ENCODE measurements at regions not wholly inside any gene's neighbourhood (a gene's known extent, or its start where the extent isn't known, plus 50 kb on each side); places are given as distances from the start of the nearest gene placed in this dataset.

- Mint-ChIP-seq H3K36me3 (ENCODE audit: unreplicated experiment) (no peaks in the 10 kb centered on the region), H3K4me3 (ENCODE audit: unreplicated experiment) (no peak overlapping the region), H3K9me3 (ENCODE audit: unreplicated experiment) (no peaks in the 10 kb centered on the region), H3K4me1 (ENCODE audit: low read depth, unreplicated experiment) (no peaks in the 10 kb centered on the region), H3K27ac (ENCODE audit: unreplicated experiment) (no peak overlapping the region), H3K27me3 (ENCODE audit: unreplicated experiment) (no peaks in the 10 kb centered on the region)
- DNase-seq: no peak
- TF ChIP-seq, protein P1, sequence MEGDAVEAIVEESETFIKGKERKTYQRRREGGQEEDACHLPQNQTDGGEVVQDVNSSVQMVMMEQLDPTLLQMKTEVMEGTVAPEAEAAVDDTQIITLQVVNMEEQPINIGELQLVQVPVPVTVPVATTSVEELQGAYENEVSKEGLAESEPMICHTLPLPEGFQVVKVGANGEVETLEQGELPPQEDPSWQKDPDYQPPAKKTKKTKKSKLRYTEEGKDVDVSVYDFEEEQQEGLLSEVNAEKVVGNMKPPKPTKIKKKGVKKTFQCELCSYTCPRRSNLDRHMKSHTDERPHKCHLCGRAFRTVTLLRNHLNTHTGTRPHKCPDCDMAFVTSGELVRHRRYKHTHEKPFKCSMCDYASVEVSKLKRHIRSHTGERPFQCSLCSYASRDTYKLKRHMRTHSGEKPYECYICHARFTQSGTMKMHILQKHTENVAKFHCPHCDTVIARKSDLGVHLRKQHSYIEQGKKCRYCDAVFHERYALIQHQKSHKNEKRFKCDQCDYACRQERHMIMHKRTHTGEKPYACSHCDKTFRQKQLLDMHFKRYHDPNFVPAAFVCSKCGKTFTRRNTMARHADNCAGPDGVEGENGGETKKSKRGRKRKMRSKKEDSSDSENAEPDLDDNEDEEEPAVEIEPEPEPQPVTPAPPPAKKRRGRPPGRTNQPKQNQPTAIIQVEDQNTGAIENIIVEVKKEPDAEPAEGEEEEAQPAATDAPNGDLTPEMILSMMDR (IDR thresholded peaks at IDR 0.05; ENCODE audit: partially characterized antibody, unreplicated experiment): no peak
Observed at GRCh38 chr1:216841165-216841564, 117.9 kb upstream of the ESRRG start.

- Mint-ChIP-seq H3K27ac (ENCODE audit: unreplicated experiment) (no peak overlapping the region), H3K27me3 (ENCODE audit: unreplicated experiment) (no peaks in the 10 kb centered on the region), H3K36me3 (ENCODE audit: unreplicated experiment) (peaks cover 3% of the 10 kb centered on the region), H3K4me1 (ENCODE audit: low read depth, unreplicated experiment) (no peaks in the 10 kb centered on the region), H3K4me3 (ENCODE audit: unreplicated experiment) (no peak overlapping the region), H3K9me3 (ENCODE audit: unreplicated experiment) (no peaks in the 10 kb centered on the region)
- TF ChIP-seq, protein P1 (IDR thresholded peaks at IDR 0.05; ENCODE audit: partially characterized antibody, unreplicated experiment): no peak
- DNase-seq: no peak
Observed at GRCh38 chr1:216836316-216836715, 113.1 kb upstream of the ESRRG start.

DNA sequence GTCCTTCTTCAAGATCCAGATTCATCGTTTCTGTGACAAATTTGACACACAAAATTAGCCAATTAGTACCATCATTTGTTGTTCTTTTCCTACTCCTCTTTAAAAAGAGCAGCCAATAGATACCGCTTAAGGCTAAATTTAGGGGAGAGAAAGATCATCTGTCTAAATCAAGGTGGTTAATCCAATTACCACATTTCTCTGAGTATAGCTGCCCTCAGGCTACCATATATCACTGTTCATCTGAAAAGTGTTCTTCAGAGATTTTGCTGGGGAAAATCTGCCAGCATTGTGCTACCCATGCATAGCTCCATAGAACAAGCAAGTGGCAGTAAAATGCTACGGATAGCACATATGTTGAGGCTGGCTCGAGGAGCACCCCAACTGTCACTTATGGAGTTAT, 110.3 kb upstream of the ESRRG start:
- no peak overlapping the region for H3K4me3 Mint-ChIP-seq (ENCODE audit: unreplicated experiment)

GRCh38 chr1:216832192-216832591, 109.0 kb upstream of the ESRRG start:
- Mint-ChIP-seq H3K9me3 (ENCODE audit: unreplicated experiment) (peaks cover 2% of the 10 kb centered on the region), H3K4me3 (ENCODE audit: unreplicated experiment) (no peak overlapping the region), H3K27ac (ENCODE audit: unreplicated experiment) (no peak overlapping the region), H3K36me3 (ENCODE audit: unreplicated experiment) (peaks cover 3% of the 10 kb centered on the region), H3K27me3 (ENCODE audit: unreplicated experiment) (no peaks in the 10 kb centered on the region), H3K4me1 (ENCODE audit: low read depth, unreplicated experiment) (no peaks in the 10 kb centered on the region)
- DNase-seq: no peak
- TF ChIP-seq, protein P1 (IDR thresholded peaks at IDR 0.05; ENCODE audit: partially characterized antibody, unreplicated experiment): no peak

More for the DNA sequence above, 110.3 kb upstream of the ESRRG start:
- TF ChIP-seq, protein P1 (IDR thresholded peaks at IDR 0.05; ENCODE audit: partially characterized antibody, unreplicated experiment): no peak
- no peak overlapping the region for H3K27ac Mint-ChIP-seq (ENCODE audit: unreplicated experiment)
- H3K27me3 Mint-ChIP-seq (ENCODE audit: unreplicated experiment): no peaks in the 10 kb centered on the region
- DNase-seq: no peak
- H3K9me3 Mint-ChIP-seq (ENCODE audit: unreplicated experiment): no peaks in the 10 kb centered on the region
- no peaks in the 10 kb centered on the region for H3K4me1 Mint-ChIP-seq (ENCODE audit: low read depth, unreplicated experiment)
- peaks cover 3% of the 10 kb centered on the region for H3K36me3 Mint-ChIP-seq (ENCODE audit: unreplicated experiment)

DNA sequence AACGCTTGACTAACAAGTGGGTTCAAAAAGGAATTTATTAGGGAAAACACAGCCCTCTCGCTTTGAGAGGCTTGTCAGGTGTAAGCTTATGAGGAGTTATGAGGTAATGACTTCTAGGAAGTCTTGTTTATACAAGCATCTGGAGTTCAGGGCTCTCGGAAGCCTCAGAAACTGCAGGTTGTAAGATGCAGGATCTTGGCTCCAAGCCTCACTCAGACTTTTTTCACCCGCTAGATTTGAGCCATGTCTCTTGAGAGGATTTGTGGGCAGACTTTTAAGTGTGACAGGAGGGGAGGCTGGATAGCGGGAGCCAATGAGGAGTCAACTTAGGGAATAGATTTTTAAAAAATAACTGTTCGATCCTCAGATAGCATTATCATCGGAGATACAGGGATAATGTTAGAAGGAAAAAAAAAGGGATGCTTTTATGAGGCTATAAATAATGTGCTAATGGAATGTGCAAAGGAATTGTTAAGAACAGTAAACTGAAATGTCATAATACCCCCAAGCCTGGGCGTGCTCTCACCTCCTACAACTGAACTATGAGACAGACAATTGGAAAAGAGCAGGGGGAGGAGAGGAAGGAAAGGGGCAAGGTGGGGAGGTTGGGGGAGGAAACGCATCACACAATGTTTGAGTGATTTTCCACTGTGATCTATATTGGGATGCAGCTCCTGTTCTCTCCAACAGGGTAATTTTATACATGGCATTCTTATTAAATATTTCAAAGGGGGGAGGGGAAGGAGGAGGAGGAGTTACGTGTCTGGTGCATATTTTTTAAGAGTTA, 107.4 kb upstream of the ESRRG start:
- H3K4me3 Mint-ChIP-seq (ENCODE audit: unreplicated experiment): no peak overlapping the region
- no peaks in the 10 kb centered on the region for H3K27me3 Mint-ChIP-seq (ENCODE audit: unreplicated experiment)
- H3K36me3 Mint-ChIP-seq (ENCODE audit: unreplicated experiment): peaks cover 3% of the 10 kb centered on the region
- TF ChIP-seq, protein P1 (IDR thresholded peaks at IDR 0.05; ENCODE audit: partially characterized antibody, unreplicated experiment): peak; percentile 26
- peaks cover 2% of the 10 kb centered on the region for H3K9me3 Mint-ChIP-seq (ENCODE audit: unreplicated experiment)
- no peak overlapping the region for H3K27ac Mint-ChIP-seq (ENCODE audit: unreplicated experiment)
- no peaks in the 10 kb centered on the region for H3K4me1 Mint-ChIP-seq (ENCODE audit: low read depth, unreplicated experiment)
- DNase-seq: no peak

Data from glutamatergic neuron (in vitro differentiated cells).